ENCODE measurements at regions not wholly inside any gene's neighbourhood (a gene's known extent, or its start where the extent isn't known, plus 50 kb on each side); places are given as distances from the start of the nearest gene placed in this dataset.

DNA sequence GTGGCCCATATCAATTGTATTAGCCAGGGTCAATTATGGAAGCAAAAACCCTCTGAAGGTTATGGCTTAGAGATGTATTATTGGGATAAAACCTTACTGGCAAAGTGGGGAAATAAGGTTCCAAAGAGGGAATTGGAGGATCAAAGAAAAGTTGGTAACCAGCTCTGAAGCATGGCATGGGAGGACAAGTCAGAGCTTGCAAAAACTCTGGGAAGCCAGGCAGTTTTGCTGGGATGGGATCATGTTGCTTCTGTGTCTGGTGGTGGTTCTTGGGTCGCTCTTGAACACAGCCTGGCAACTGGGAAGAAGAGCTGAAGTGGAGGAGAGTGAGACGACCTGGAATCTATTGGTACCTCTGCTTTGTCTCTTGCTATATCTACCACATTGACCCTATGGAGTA lies 162.6 kb downstream of the PMAIP1 start:
- TF ChIP-seq EZH2 (IDR thresholded peaks at IDR 0.05) (no peak), FOXP2 (optimal IDR thresholded peaks at IDR 0.05; ENCODE audit: control extremely low read depth, extremely low read length, insufficient read depth) (no peak), POLR2AphosphoS5 (IDR thresholded peaks at IDR 0.05; ENCODE audit: borderline replicate concordance, low read depth, low read length) (no peak)
- no peaks in the 10 kb centered on the region for H3K9me3 ChIP-seq (ENCODE audit: low read depth, low read length)
- H3K9ac ChIP-seq (ENCODE audit: insufficient read length) = no peak overlapping the region
- no peak for DNase-seq (ENCODE audit: low read depth, low spot score)
- H3K27ac ChIP-seq = no peak overlapping the region
- H3K4me3 ChIP-seq = no peak overlapping the region
- H3K36me3 ChIP-seq (ENCODE audit: insufficient read depth, low read length) = no peaks in the 10 kb centered on the region

DNA sequence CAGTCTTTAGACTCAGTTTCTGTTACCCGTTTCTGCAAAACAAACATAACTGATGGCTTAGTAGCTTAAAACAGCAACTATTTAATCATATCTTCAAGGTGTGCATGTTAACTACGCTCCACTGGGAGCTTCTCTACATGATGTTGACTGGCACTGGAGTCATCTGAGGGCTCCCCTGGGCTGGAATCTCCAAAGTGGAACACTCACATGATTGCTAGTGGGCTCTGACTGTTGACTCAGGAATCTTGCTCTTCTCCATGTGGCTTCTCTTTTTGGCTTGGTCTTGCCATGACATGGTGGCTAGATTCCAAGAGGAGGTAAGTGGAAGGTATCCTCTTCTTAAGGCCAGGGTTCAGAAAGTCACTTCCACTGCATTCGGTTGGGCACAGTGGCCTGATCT lies 160.8 kb downstream of the PMAIP1 start:
- no peaks in the 10 kb centered on the region for H3K9me3 ChIP-seq (ENCODE audit: low read depth, low read length)
- DNase-seq (ENCODE audit: low read depth, low spot score) = no peak
- H3K4me3 ChIP-seq = no peak overlapping the region
- no peaks in the 10 kb centered on the region for H3K36me3 ChIP-seq (ENCODE audit: insufficient read depth, low read length)
- H3K9ac ChIP-seq (ENCODE audit: insufficient read length) = no peak overlapping the region
- TF ChIP-seq FOXP2 (optimal IDR thresholded peaks at IDR 0.05; ENCODE audit: control extremely low read depth, extremely low read length, insufficient read depth) (no peak), EZH2 (IDR thresholded peaks at IDR 0.05) (no peak), POLR2AphosphoS5 (IDR thresholded peaks at IDR 0.05; ENCODE audit: borderline replicate concordance, low read depth, low read length) (no peak)
- H3K27ac ChIP-seq = no peak overlapping the region

DNA sequence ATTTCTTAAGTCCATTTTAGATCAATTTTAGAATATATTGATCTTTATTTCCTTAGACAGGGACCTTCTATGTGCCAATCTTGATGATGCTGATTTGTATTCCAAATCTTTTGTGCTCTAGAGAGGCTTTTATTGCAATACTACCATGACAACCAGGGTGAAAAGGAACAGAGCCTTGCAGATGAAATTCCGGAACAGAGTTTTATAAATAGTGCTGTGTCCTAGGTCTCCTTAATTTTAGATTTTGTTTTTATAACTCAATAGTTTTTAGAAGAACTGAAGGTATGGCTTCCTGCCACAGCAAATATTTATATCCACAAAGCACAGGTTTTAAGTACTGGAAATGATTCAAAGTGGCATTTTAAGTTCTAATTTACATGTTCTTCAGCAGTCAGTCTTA lies 160.2 kb downstream of the PMAIP1 start:
- H3K9ac ChIP-seq (ENCODE audit: insufficient read length) = no peak overlapping the region
- no peaks in the 10 kb centered on the region for H3K9me3 ChIP-seq (ENCODE audit: low read depth, low read length)
- H3K27ac ChIP-seq = no peak overlapping the region
- no peak for DNase-seq (ENCODE audit: low read depth, low spot score)
- no peak overlapping the region for H3K4me3 ChIP-seq
- no peaks in the 10 kb centered on the region for H3K36me3 ChIP-seq (ENCODE audit: insufficient read depth, low read length)
- TF ChIP-seq EZH2 (IDR thresholded peaks at IDR 0.05) (no peak), POLR2AphosphoS5 (IDR thresholded peaks at IDR 0.05; ENCODE audit: borderline replicate concordance, low read depth, low read length) (no peak), FOXP2 (optimal IDR thresholded peaks at IDR 0.05; ENCODE audit: control extremely low read depth, extremely low read length, insufficient read depth) (no peak)

DNA sequence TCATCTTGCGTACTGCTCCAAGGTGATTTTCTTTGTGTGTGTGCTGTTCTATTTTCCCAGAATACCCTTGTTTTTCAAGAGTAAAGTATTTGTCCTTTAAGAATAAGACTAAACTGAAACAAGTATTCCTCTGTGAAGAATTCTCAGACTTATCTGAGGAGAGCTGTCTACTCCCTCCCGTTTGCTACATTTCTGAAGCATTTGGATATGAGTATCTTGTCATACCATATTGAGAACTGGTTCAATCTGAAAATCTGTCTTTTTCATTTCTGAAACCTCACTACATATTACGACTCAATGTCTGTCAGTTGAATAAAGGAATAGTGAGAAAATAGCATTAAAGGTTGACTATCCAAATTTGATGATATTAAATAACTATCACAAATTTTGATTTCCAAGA lies 159.4 kb downstream of the PMAIP1 start:
- TF ChIP-seq EZH2 (IDR thresholded peaks at IDR 0.05) = no peak
- TF ChIP-seq POLR2AphosphoS5 (IDR thresholded peaks at IDR 0.05; ENCODE audit: borderline replicate concordance, low read depth, low read length) = no peak
- no peak for TF ChIP-seq FOXP2 (optimal IDR thresholded peaks at IDR 0.05; ENCODE audit: control extremely low read depth, extremely low read length, insufficient read depth)
- DNase-seq (ENCODE audit: low read depth, low spot score) = no peak
- Histone ChIP-seq H3K27ac (no peak overlapping the region), H3K9me3 (ENCODE audit: low read depth, low read length) (no peaks in the 10 kb centered on the region), H3K4me3 (no peak overlapping the region), H3K36me3 (ENCODE audit: insufficient read depth, low read length) (no peaks in the 10 kb centered on the region), H3K9ac (ENCODE audit: insufficient read length) (no peak overlapping the region)

DNA sequence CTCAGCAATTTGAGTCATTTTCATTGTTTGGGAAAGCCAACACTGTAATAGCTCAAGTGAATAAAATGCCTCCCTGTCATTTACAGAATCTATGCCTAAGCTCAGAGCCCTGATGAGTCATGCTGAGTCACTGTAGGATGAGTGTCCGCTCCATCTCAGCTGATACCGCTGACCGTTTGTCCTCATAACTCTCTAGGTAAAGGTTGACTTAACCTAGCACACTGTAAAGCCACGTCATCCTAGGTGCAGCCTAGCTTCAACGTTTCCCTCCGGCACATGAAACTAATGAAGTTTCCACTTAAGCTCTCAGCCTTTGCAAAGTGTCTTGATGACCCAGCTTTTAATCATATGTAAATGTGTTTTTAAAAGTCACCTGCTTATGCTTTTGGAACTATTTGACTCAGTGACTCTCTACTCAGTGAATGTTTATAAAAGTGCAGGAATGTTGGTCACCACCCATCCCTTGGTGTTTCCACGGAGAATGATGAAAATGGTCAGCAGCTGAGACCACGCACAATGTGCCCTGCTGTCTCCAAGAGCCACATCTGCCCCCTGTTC lies 154.0 kb downstream of the PMAIP1 start:
- no peak overlapping the region for H3K27ac ChIP-seq
- H3K9me3 ChIP-seq (ENCODE audit: low read depth, low read length) = no peaks in the 10 kb centered on the region
- no peak overlapping the region for H3K4me3 ChIP-seq
- DNase-seq (ENCODE audit: low read depth, low spot score) = no peak
- H3K36me3 ChIP-seq (ENCODE audit: insufficient read depth, low read length) = no peaks in the 10 kb centered on the region
- no peak overlapping the region for H3K9ac ChIP-seq (ENCODE audit: insufficient read length)
- no peak for TF ChIP-seq EZH2 (IDR thresholded peaks at IDR 0.05)
- TF ChIP-seq FOXP2 (optimal IDR thresholded peaks at IDR 0.05; ENCODE audit: control extremely low read depth, extremely low read length, insufficient read depth) = no peak
- no peak for TF ChIP-seq POLR2AphosphoS5 (IDR thresholded peaks at IDR 0.05; ENCODE audit: borderline replicate concordance, low read depth, low read length)

DNA sequence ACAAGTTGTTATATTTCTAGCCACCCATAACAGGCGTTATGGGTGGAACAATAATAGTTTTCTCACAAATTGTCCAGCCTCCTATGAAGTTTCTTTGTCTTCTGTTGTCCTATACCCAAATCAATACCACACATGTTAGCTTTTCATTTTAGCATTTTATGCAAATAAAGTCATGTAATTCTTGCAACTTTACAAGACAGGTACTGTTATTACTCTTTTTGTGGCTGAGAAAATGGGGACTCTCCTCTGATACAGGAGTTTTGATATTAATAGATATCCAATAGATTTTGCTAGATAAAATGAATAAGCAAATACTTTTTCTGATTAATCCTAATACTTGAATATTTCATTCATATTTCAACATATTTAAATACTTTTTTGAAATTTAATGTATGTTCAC lies 151.0 kb downstream of the PMAIP1 start:
- Histone ChIP-seq H3K27ac (no peak overlapping the region), H3K4me3 (no peak overlapping the region), H3K36me3 (ENCODE audit: insufficient read depth, low read length) (no peaks in the 10 kb centered on the region), H3K9ac (ENCODE audit: insufficient read length) (no peak overlapping the region), H3K9me3 (ENCODE audit: low read depth, low read length) (no peaks in the 10 kb centered on the region)
- DNase-seq (ENCODE audit: low read depth, low spot score) = no peak
- TF ChIP-seq EZH2 (IDR thresholded peaks at IDR 0.05) (no peak), POLR2AphosphoS5 (IDR thresholded peaks at IDR 0.05; ENCODE audit: borderline replicate concordance, low read depth, low read length) (no peak), FOXP2 (optimal IDR thresholded peaks at IDR 0.05; ENCODE audit: control extremely low read depth, extremely low read length, insufficient read depth) (no peak)

DNA sequence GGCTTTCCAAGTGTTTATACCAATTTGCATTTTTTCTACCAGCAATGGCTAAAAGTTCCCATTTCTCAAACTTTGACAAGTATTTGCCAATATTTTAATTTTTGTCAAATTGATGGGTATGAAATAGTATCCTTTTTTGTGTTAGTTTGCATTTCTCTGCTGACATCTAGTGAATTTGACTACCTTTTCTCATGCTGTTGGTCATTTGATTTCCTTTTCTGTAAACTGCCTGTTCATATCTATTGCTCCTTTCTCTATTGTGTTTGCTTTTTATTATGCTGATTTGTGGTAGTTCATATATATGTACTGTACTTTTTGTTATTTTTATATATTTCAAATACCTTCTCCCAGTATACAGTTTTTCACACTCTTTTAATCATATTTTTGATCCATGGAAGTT lies 149.4 kb downstream of the PMAIP1 start:
- no peak overlapping the region for H3K4me3 ChIP-seq
- no peaks in the 10 kb centered on the region for H3K9me3 ChIP-seq (ENCODE audit: low read depth, low read length)
- DNase-seq (ENCODE audit: low read depth, low spot score) = no peak
- no peak overlapping the region for H3K9ac ChIP-seq (ENCODE audit: insufficient read length)
- no peak overlapping the region for H3K27ac ChIP-seq
- TF ChIP-seq EZH2 (IDR thresholded peaks at IDR 0.05) (no peak), POLR2AphosphoS5 (IDR thresholded peaks at IDR 0.05; ENCODE audit: borderline replicate concordance, low read depth, low read length) (no peak), FOXP2 (optimal IDR thresholded peaks at IDR 0.05; ENCODE audit: control extremely low read depth, extremely low read length, insufficient read depth) (no peak)
- H3K36me3 ChIP-seq (ENCODE audit: insufficient read depth, low read length) = no peaks in the 10 kb centered on the region

DNA sequence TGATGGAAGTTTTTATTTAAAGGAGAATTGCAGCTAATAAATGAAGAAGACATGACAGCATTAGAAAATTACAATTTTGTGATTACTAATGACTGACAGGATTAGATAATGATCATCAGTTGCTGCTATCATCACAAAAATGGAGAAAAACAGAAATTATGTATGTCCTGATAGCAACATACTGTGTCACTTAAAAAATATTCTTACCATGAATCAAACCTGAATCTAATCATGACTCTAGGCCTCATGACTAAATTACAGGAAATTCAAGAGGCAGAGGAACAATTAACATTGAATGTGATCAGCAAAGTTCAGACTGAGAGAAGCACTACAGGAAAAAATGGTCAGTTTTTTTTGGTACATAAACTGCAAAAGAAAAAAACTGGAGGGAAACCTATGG lies 147.8 kb downstream of the PMAIP1 start:
- no peaks in the 10 kb centered on the region for H3K9me3 ChIP-seq (ENCODE audit: low read depth, low read length)
- H3K9ac ChIP-seq (ENCODE audit: insufficient read length) = no peak overlapping the region
- H3K4me3 ChIP-seq = no peak overlapping the region
- TF ChIP-seq FOXP2 (optimal IDR thresholded peaks at IDR 0.05; ENCODE audit: control extremely low read depth, extremely low read length, insufficient read depth) = no peak
- TF ChIP-seq POLR2AphosphoS5 (IDR thresholded peaks at IDR 0.05; ENCODE audit: borderline replicate concordance, low read depth, low read length) = no peak
- TF ChIP-seq EZH2 (IDR thresholded peaks at IDR 0.05) = no peak
- no peak overlapping the region for H3K27ac ChIP-seq
- H3K36me3 ChIP-seq (ENCODE audit: insufficient read depth, low read length) = no peaks in the 10 kb centered on the region
- DNase-seq (ENCODE audit: low read depth, low spot score) = no peak

Measured in SK-N-MC (cell line).